Upper lobe of left lung (tissue), 4 donors: ENCODE measurements at regions not wholly inside any gene's neighbourhood (a gene's known extent, or its start where the extent isn't known, plus 50 kb on each side); places are given as distances from the start of the nearest gene placed in this dataset.

Source experiments
- EP300 ChIP-seq, 4 donors: sonication (generic); formaldehyde crosslinking; IDR thresholded peaks; one replicate each; pipeline ENCODE4 v1.5.1; 2017; ENCODE audit warnings: antibody characterized with exemption in 4 of 4, control low read depth in 2 of 4
- POLR2A ChIP-seq, 4 donors: fragments of 450-650 bp; IDR thresholded peaks; one replicate each; pipeline ENCODE4 v1.5.1; 2016 to 2017; ENCODE audit warnings: antibody characterized with exemption in 4 of 4, mild to moderate bottlenecking in 2 of 4
- TF ChIP-seq, protein P1 (sequence below), 6 experiments: fragments of 450-650 bp in 4 of 6; fragments of 200-600 bp in 2 of 6; sonication (generic) in 2 of 6; IDR thresholded peaks; one replicate each; pipeline ENCODE4 v1.5.1; 2016 to 2019; ENCODE audit warnings: antibody characterized with exemption in 6 of 6

DNA sequence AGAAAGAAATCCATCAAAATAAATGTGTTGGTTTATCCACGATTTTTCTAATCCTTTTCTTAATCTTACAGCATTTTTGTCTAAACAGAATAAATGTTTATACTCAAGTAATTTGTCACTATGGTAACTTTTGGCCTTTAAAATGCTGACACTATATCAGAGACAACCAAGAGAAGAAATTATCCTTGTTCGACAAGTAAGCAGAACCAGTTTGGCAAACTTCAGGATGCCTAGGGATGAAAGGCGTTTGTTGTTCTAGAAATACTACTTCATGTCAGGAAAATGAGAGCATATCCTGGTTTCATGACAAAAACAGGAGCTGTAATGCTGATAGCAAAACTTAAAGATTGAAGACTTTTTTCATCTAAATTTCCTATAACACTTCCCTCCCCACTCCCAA lies 308.0 kb upstream of the ATP11B start:
- TF ChIP-seq, protein P1, sequence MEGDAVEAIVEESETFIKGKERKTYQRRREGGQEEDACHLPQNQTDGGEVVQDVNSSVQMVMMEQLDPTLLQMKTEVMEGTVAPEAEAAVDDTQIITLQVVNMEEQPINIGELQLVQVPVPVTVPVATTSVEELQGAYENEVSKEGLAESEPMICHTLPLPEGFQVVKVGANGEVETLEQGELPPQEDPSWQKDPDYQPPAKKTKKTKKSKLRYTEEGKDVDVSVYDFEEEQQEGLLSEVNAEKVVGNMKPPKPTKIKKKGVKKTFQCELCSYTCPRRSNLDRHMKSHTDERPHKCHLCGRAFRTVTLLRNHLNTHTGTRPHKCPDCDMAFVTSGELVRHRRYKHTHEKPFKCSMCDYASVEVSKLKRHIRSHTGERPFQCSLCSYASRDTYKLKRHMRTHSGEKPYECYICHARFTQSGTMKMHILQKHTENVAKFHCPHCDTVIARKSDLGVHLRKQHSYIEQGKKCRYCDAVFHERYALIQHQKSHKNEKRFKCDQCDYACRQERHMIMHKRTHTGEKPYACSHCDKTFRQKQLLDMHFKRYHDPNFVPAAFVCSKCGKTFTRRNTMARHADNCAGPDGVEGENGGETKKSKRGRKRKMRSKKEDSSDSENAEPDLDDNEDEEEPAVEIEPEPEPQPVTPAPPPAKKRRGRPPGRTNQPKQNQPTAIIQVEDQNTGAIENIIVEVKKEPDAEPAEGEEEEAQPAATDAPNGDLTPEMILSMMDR (IDR thresholded peaks at IDR 0.05), result no peak
- TF ChIP-seq POLR2A (IDR thresholded peaks at IDR 0.05) (no peak), EP300 (IDR thresholded peaks at IDR 0.05) (no peak)
